ENCODE measurements at regions not wholly inside any gene's neighbourhood (a gene's known extent, or its start where the extent isn't known, plus 50 kb on each side); places are given as distances from the start of the nearest gene placed in this dataset.

- BruUV-seq (replicated peaks), result no TSS peak
- intact Hi-C loops (cut with micrococcal nuclease) (no loop called here), dilution Hi-C loops (cut with MboI; ENCODE audit: extremely low pct_ligation_motif_present, low sequenced_read_pairs) (no loop called here)
- H4K20me1 ChIP-seq (replicated peaks; ENCODE audit: control insufficient read depth, extremely low read depth, insufficient read depth, low read length), result no peaks in the 10 kb centered on the region
- H3K9me1 ChIP-seq (replicated peaks; ENCODE audit: control insufficient read depth, extremely low read depth, insufficient read depth, low read length), result no peaks in the 10 kb centered on the region
- no peaks in the 10 kb centered on the region for H3K27me3 ChIP-seq (ENCODE audit: control insufficient read depth in 2 of 2, insufficient read depth in 2 of 2, low read length in 2 of 2)
- ChIA-PET CTCF (interaction anchor here (1.4 kb wide), 1 partner anchor 20 kb away, joined by 3 read pairs; no protein-coding TSS in a partner anchor), POLR2A (no interaction called here)
- FAIRE-seq, result no peak
- H3K4me3 ChIP-seq (replicated peaks in 1 of 3; ENCODE audit: insufficient read depth in 1 of 3, low read depth in 1 of 3, low read length in 3 of 3), result no peak overlapping the region
- TF ChIP-seq GATA2 (IDR thresholded peaks at IDR 0.05; ENCODE audit: insufficient read depth, insufficient read length, low read depth, low read length), result no peak
- TF ChIP-seq, protein P1, sequence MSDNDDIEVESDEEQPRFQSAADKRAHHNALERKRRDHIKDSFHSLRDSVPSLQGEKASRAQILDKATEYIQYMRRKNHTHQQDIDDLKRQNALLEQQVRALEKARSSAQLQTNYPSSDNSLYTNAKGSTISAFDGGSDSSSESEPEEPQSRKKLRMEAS (IDR thresholded peaks at IDR 0.05; ENCODE audit: insufficient read depth, insufficient read length), result no peak
- no peak for TF ChIP-seq POLR2AphosphoS5 (IDR thresholded peaks at IDR 0.05; ENCODE audit: insufficient read depth, low read depth, low read length)
- TF ChIP-seq EZH2 (IDR thresholded peaks at IDR 0.05; ENCODE audit: borderline replicate concordance, low read depth, low read length, severe bottlenecking), result no peak
- no peak for TF ChIP-seq JUN (IDR thresholded peaks at IDR 0.05; ENCODE audit: borderline replicate concordance, insufficient read depth, insufficient read length, low read depth)
- no peak for TF ChIP-seq POLR2A (IDR thresholded peaks at IDR 0.05; ENCODE audit: low read depth, low read length)
- TF ChIP-seq FOS (IDR thresholded peaks at IDR 0.05; ENCODE audit: borderline replicate concordance, insufficient read depth, low read length), result no peak
- TF ChIP-seq CTCF (IDR thresholded peaks at IDR 0.05; ENCODE audit: extremely low read depth in 1 of 2, insufficient read depth in 1 of 2, low read depth in 1 of 2, low read length in 2 of 2), result no peak
- TF ChIP-seq MYC (IDR thresholded peaks at IDR 0.05; ENCODE audit: low read depth, low read length), result no peak
- no peak overlapping the region for H3K27ac ChIP-seq (ENCODE audit: insufficient read depth, low read depth, low read length)
- DNase-seq (ENCODE audit: low read depth, low spot score), result no peak
- no peaks in the 10 kb centered on the region for H3K36me3 ChIP-seq (ENCODE audit: control insufficient read depth in 2 of 2, extremely low read depth in 1 of 2, insufficient read depth in 2 of 2, low read length in 2 of 2)
- H3K4me2 ChIP-seq (ENCODE audit: insufficient read depth, low read length), result no peak overlapping the region
- H2AFZ ChIP-seq (ENCODE audit: low read depth, low read length), result no peak overlapping the region
- H3K9ac ChIP-seq (replicated peaks; ENCODE audit: extremely low read depth, insufficient read depth, low read length), result no peak overlapping the region
- H3K9me3 ChIP-seq (replicated peaks; ENCODE audit: control insufficient read depth, insufficient read depth, low read length), result peaks cover 5% of the 10 kb centered on the region
- H3K79me2 ChIP-seq (ENCODE audit: control insufficient read depth, insufficient read depth, low read length), result no peaks in the 10 kb centered on the region
- no peaks in the 10 kb centered on the region for H3K4me1 ChIP-seq (ENCODE audit: control insufficient read depth, extremely low read depth, insufficient read depth, low read length)
Observed at GRCh38 chr11:79678780-79679452, 238.1 kb upstream of the TENM4 start.
